ENCODE measurements at regions not wholly inside any gene's neighbourhood (a gene's known extent, or its start where the extent isn't known, plus 50 kb on each side); places are given as distances from the start of the nearest gene placed in this dataset.

GRCh38 chr1:178578541-178578940 is 65.6 kb downstream of the TEX35 start:
- Mint-ChIP-seq H3K4me1 (ENCODE audit: low read depth, unreplicated experiment) (no peaks in the 10 kb centered on the region), H3K27ac (ENCODE audit: unreplicated experiment) (no peak overlapping the region), H3K9me3 (ENCODE audit: unreplicated experiment) (no peaks in the 10 kb centered on the region), H3K27me3 (ENCODE audit: insufficient read depth, unreplicated experiment) (no peaks in the 10 kb centered on the region), H3K36me3 (ENCODE audit: insufficient read depth, unreplicated experiment) (no peaks in the 10 kb centered on the region), H3K4me3 (ENCODE audit: unreplicated experiment) (no peak overlapping the region)
- POLR2A ChIA-PET = no interaction called here
- H3K36me3 ChIP-seq (ENCODE audit: control insufficient read depth, insufficient read depth, low read length) = no peaks in the 10 kb centered on the region
- no TSS peak for BruUV-seq (replicated peaks)
- no peaks in the 10 kb centered on the region for H3K4me1 ChIP-seq
- CTCF ChIA-PET = no interaction called here
- H3K27me3 ChIP-seq (replicated peaks; ENCODE audit: control insufficient read depth, insufficient read depth, low read length) = no peaks in the 10 kb centered on the region
- intact Hi-C loops (cut with micrococcal nuclease; ENCODE audit: unreplicated experiment) = no loop called here
- no peaks in the 10 kb centered on the region for H3K9me3 ChIP-seq
- no peak for TF ChIP-seq CTCF (IDR thresholded peaks at IDR 0.05; ENCODE audit: insufficient read depth in 1 of 2, low read depth in 1 of 2, low read length in 1 of 2, severe bottlenecking in 1 of 2, unreplicated experiment in 1 of 2)
- no peak for DNase-seq
- no peak overlapping the region for H3K4me3 ChIP-seq (ENCODE audit: low read depth, low read length)

GRCh38 chr1:178579095-178579494 is 66.2 kb downstream of the TEX35 start:
- POLR2A ChIA-PET = no interaction called here
- Histone ChIP-seq H3K27me3 (replicated peaks; ENCODE audit: control insufficient read depth, insufficient read depth, low read length) (no peaks in the 10 kb centered on the region), H3K4me3 (ENCODE audit: low read depth, low read length) (no peak overlapping the region), H3K9me3 (no peaks in the 10 kb centered on the region), H3K4me1 (no peaks in the 10 kb centered on the region), H3K36me3 (ENCODE audit: control insufficient read depth, insufficient read depth, low read length) (no peaks in the 10 kb centered on the region)
- intact Hi-C loops (cut with micrococcal nuclease; ENCODE audit: unreplicated experiment) = no loop called here
- no peaks in the 10 kb centered on the region for H3K36me3 Mint-ChIP-seq (ENCODE audit: insufficient read depth, unreplicated experiment)
- no peak for TF ChIP-seq CTCF (IDR thresholded peaks at IDR 0.05; ENCODE audit: insufficient read depth in 1 of 2, low read depth in 1 of 2, low read length in 1 of 2, severe bottlenecking in 1 of 2, unreplicated experiment in 1 of 2)
- DNase-seq = no peak
- H3K9me3 Mint-ChIP-seq (ENCODE audit: unreplicated experiment) = no peaks in the 10 kb centered on the region
- BruUV-seq (replicated peaks) = no TSS peak
- H3K27ac Mint-ChIP-seq (ENCODE audit: unreplicated experiment) = no peak overlapping the region
- no peaks in the 10 kb centered on the region for H3K4me1 Mint-ChIP-seq (ENCODE audit: low read depth, unreplicated experiment)
- no peak overlapping the region for H3K4me3 Mint-ChIP-seq (ENCODE audit: unreplicated experiment)
- H3K27me3 Mint-ChIP-seq (ENCODE audit: insufficient read depth, unreplicated experiment) = no peaks in the 10 kb centered on the region
- CTCF ChIA-PET = no interaction called here

GRCh38 chr1:178579562-178579961 is 66.7 kb downstream of the TEX35 start:
- Mint-ChIP-seq H3K27ac (ENCODE audit: unreplicated experiment) (no peak overlapping the region), H3K36me3 (ENCODE audit: insufficient read depth, unreplicated experiment) (no peaks in the 10 kb centered on the region), H3K4me3 (ENCODE audit: unreplicated experiment) (no peak overlapping the region), H3K27me3 (ENCODE audit: insufficient read depth, unreplicated experiment) (no peaks in the 10 kb centered on the region), H3K4me1 (ENCODE audit: low read depth, unreplicated experiment) (no peaks in the 10 kb centered on the region), H3K9me3 (ENCODE audit: unreplicated experiment) (no peaks in the 10 kb centered on the region)
- no TSS peak for BruUV-seq (replicated peaks)
- H3K36me3 ChIP-seq (ENCODE audit: control insufficient read depth, insufficient read depth, low read length) = no peaks in the 10 kb centered on the region
- H3K4me1 ChIP-seq = no peaks in the 10 kb centered on the region
- ChIA-PET CTCF (no interaction called here), POLR2A (no interaction called here)
- DNase-seq = no peak
- H3K9me3 ChIP-seq = no peaks in the 10 kb centered on the region
- no peak for TF ChIP-seq CTCF (IDR thresholded peaks at IDR 0.05; ENCODE audit: insufficient read depth in 1 of 2, low read depth in 1 of 2, low read length in 1 of 2, severe bottlenecking in 1 of 2, unreplicated experiment in 1 of 2)
- H3K4me3 ChIP-seq (ENCODE audit: low read depth, low read length) = no peak overlapping the region
- intact Hi-C loops (cut with micrococcal nuclease; ENCODE audit: unreplicated experiment) = no loop called here
- no peaks in the 10 kb centered on the region for H3K27me3 ChIP-seq (replicated peaks; ENCODE audit: control insufficient read depth, insufficient read depth, low read length)

All from Caco-2 (cell line).